ENCODE measurements at regions not wholly inside any gene's neighbourhood (a gene's known extent, or its start where the extent isn't known, plus 50 kb on each side); places are given as distances from the start of the nearest gene placed in this dataset.

DNA sequence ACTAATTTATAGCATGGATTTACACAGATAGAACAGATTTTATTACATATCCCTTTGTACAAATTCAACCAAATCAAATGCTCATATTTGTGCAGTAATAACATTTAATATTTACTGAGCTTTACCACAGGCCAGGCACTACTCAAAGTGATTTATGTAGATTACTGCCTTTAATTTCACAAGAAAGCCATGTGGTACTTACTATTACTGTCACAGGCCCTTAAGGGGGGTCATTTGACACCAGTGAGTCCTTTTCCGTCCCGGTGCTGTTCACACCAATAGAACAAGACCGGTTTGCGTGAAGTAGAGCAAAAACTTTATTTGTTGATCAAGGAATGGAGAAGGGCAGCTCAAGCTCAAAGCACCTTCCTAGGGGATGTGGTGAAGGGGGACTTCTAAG, 308.5 kb upstream of the KCNN2 start:
- Histone ChIP-seq H3K9me3 (no peaks in the 10 kb centered on the region), H3K27me3 (peaks cover 0 to 39% of the 10 kb centered on the region in 2 donors), H3K27ac (no peak overlapping the region), H3K4me1 (peaks cover 0 to 21% (median 0%) of the 10 kb centered on the region in 4 donors), H3K36me3 (no peaks in the 10 kb centered on the region), H3K4me3 (no peak overlapping the region)
- no peak for DNase-seq (ENCODE audit: low spot score in 2 of 2)
- TF ChIP-seq, protein P1, sequence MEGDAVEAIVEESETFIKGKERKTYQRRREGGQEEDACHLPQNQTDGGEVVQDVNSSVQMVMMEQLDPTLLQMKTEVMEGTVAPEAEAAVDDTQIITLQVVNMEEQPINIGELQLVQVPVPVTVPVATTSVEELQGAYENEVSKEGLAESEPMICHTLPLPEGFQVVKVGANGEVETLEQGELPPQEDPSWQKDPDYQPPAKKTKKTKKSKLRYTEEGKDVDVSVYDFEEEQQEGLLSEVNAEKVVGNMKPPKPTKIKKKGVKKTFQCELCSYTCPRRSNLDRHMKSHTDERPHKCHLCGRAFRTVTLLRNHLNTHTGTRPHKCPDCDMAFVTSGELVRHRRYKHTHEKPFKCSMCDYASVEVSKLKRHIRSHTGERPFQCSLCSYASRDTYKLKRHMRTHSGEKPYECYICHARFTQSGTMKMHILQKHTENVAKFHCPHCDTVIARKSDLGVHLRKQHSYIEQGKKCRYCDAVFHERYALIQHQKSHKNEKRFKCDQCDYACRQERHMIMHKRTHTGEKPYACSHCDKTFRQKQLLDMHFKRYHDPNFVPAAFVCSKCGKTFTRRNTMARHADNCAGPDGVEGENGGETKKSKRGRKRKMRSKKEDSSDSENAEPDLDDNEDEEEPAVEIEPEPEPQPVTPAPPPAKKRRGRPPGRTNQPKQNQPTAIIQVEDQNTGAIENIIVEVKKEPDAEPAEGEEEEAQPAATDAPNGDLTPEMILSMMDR (IDR thresholded peaks at IDR 0.05), result no peak
- TF ChIP-seq POLR2A (IDR thresholded peaks at IDR 0.05) (no peak), EP300 (IDR thresholded peaks at IDR 0.05) (no peak)
- WGBS, 2 donors, result 87 to 88% methylated on average over 4 of the region's 4 CpGs

DNA sequence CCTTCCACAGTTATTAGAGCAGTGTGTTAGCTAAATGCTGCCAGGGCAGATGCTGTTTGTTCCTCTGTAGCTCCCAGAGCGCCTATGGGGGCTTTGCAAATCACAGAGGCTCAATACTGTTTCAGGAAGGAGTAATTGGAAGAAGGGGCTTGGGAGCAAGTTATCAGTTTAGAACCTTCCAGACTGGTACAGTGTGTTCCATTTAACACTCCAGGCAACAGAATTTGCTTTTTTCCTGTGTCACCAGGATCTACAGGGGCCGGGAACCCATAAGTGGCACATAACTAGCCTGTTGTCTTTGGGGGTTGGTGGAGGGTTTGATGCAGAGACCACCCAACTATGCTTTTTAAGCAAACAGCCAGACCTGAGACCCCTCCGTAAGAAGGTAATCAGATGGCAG, 307.3 kb upstream of the KCNN2 start:
- no peak for DNase-seq (ENCODE audit: low spot score in 2 of 2)
- H3K27ac ChIP-seq, result no peak overlapping the region
- WGBS, 2 donors, result 43 to 52% methylated on average over 3 of the region's 3 CpGs

DNA sequence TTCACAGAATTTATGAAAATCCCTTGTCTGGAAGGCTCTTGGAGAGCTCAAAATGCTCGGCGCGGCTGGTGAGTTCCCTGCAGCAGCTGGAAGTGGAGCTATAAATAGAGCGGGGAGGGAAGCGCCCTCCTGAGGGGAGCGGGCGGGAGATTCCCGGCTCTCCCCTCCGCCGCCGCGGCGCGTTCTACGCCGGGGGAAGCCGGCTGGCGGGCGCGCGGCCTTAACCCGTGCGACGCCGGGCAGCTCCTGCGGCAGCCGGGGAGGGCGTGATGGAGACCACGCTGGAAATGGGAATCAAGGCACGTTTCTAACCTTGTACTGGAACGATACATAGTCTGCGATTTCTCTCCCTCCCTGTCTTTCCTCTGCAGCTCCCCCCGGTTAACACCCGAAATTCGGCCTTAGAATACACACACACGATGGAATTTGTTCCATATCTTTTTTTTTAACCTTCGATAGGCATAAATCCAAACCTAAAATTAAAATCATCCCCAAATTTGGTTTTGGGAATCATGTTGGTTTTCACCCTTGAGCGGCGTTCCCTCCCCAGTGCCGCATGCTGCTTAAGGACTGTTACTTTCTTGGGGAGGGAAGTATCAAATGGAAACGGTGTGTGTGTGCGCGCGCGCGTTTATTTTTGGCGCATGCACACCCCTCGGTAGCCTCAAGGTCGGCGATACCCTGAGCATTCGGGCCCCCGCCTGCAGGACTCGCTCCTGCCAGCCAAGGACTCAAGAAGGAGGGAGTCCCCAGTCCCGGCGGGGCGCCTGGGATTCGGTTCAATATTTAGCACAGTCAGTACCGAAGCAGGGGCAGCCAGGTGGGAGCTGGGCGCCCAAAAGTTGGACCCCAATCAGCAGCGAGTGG, 306.3 kb upstream of the KCNN2 start:
- no peak for TF ChIP-seq EP300 (IDR thresholded peaks at IDR 0.05)
- TF ChIP-seq, protein P1 (IDR thresholded peaks at IDR 0.05), result no peak
- TF ChIP-seq POLR2A (IDR thresholded peaks at IDR 0.05), result no peak

More for the DNA sequence above, 307.3 kb upstream of the KCNN2 start:
- H3K4me1 ChIP-seq, result peaks cover 0 to 21% (median 0%) of the 10 kb centered on the region in 4 donors
- no peak overlapping the region for H3K4me3 ChIP-seq
- TF ChIP-seq, protein P1 (IDR thresholded peaks at IDR 0.05), result no peak
- TF ChIP-seq POLR2A (IDR thresholded peaks at IDR 0.05) (no peak), EP300 (IDR thresholded peaks at IDR 0.05) (no peak)
- H3K27me3 ChIP-seq, result peaks cover 0 to 39% of the 10 kb centered on the region in 2 donors
- no peaks in the 10 kb centered on the region for H3K9me3 ChIP-seq
- no peaks in the 10 kb centered on the region for H3K36me3 ChIP-seq

DNA sequence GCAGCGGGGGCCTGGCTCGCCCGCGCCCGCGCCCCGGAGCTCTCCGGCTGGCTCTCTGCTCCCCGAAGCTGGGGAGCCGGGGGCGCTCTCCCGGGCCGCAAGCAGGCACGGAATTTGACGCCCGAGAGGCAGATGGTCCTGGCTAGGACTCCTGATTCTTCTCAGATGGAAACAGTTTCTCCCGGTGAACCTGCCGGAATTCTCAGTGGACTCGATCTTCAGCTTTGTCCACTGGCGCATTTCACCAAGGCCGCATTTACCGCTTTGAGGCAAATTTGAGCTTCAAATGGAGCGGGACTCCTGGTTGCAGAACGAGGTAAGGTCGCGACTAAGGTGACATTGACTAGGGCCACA, 305.7 kb upstream of the KCNN2 start:
- Histone ChIP-seq H3K9me3 (no peaks in the 10 kb centered on the region), H3K4me3 (peak overlapping the region; percentile 16 to 47 (median 23)), H3K27me3 (peaks cover 0 to 39% of the 10 kb centered on the region in 2 donors), H3K36me3 (no peaks in the 10 kb centered on the region), H3K4me1 (peaks cover 0 to 21% (median 0%) of the 10 kb centered on the region in 4 donors), H3K27ac (no peak overlapping the region)
- DNase-seq (ENCODE audit: low spot score in 2 of 2), result no peak
- TF ChIP-seq, protein P1 (IDR thresholded peaks at IDR 0.05), result no peak
- 14 to 18% methylated on average over 17 to 26 of the region's 26 CpGs for WGBS, 2 donors

More for the DNA sequence above, 306.3 kb upstream of the KCNN2 start:
- no peaks in the 10 kb centered on the region for H3K9me3 ChIP-seq
- no peak for DNase-seq (ENCODE audit: low spot score in 2 of 2)
- WGBS, 2 donors, result 0 to 1% methylated on average over 54 of the region's 60 CpGs
- H3K27ac ChIP-seq, result no peak overlapping the region
- peaks cover 0 to 21% (median 0%) of the 10 kb centered on the region in 4 donors for H3K4me1 ChIP-seq
- peaks cover 0 to 39% of the 10 kb centered on the region in 2 donors for H3K27me3 ChIP-seq
- no peaks in the 10 kb centered on the region for H3K36me3 ChIP-seq
- H3K4me3 ChIP-seq, result peak overlapping the region; percentile 16 to 47 (median 23)

DNA sequence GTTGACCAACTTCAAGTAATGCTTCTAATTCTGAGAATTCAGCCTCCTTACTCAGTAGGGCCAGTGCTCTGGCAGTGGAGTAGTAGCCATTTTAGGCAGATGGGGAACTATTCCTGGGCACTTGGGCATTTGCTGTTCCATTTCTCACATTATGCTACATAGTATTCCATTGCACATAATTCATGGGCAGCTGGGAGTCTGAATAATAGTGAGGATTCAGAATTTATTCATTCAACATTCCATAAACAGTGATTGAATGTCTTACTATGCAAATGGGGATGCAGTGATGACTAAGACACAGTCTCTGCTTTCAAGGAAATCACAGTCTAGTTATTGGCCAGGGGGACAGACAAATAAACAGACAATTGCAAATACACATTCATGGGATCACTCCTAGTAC, 301.0 kb upstream of the KCNN2 start:
- H3K4me1 ChIP-seq, result peaks cover 0 to 7% (median 0%) of the 10 kb centered on the region in 4 donors
- TF ChIP-seq, protein P1 (IDR thresholded peaks at IDR 0.05), result no peak
- TF ChIP-seq EP300 (IDR thresholded peaks at IDR 0.05) (no peak), POLR2A (IDR thresholded peaks at IDR 0.05) (no peak)
- no peaks in the 10 kb centered on the region for H3K9me3 ChIP-seq
- H3K27me3 ChIP-seq, result peaks cover 0 to 19% of the 10 kb centered on the region in 2 donors
- H3K4me3 ChIP-seq, result no peak overlapping the region
- DNase-seq (ENCODE audit: low spot score in 2 of 2), result no peak
- H3K27ac ChIP-seq, result no peak overlapping the region
- no peaks in the 10 kb centered on the region for H3K36me3 ChIP-seq

All from tibial nerve (tissue), 4 donors.